Tibial nerve (tissue), 4 donors: ENCODE measurements at regions not wholly inside any gene's neighbourhood (a gene's known extent, or its start where the extent isn't known, plus 50 kb on each side); places are given as distances from the start of the nearest gene placed in this dataset.

Source experiments
- DNase-seq, 2 donors: peaks; one replicate each; pipeline ENCODE4 v3.0.0-alpha.2; 2019; ENCODE audit warnings: low spot score in 2 of 2
- H3K27ac ChIP-seq, 4 donors: fragments of 200-600 bp; sonication (generic) in 3 of 4; one replicate each; pipeline ENCODE4 v1.5.1; 2017 to 2019; ENCODE audit warnings: mild to moderate bottlenecking in 1 of 4
- H3K27me3 ChIP-seq, 2 donors: fragments of 200-600 bp; sonication (generic) in 1 of 2; one replicate each; pipeline versions ENCODE4 v1.5.1 to v1.6.0; 2017 to 2019
- H3K36me3 ChIP-seq, 3 donors: fragments of 200-600 bp; sonication (generic); one replicate each; pipeline ENCODE4 v1.5.1; 2018 to 2019
- H3K4me1 ChIP-seq, 4 donors: fragments of 200-600 bp; sonication (generic) in 3 of 4; one replicate each; pipeline ENCODE4 v1.5.1; 2017 to 2019
- H3K4me3 ChIP-seq, 4 donors: fragments of 200-600 bp; sonication (generic) in 3 of 4; one replicate each; pipeline ENCODE4 v1.5.1; 2017 to 2019; ENCODE audit warnings: mild to moderate bottlenecking in 1 of 4, moderate library complexity in 1 of 4
- H3K9me3 ChIP-seq, 4 donors: fragments of 200-600 bp; sonication (generic) in 3 of 4; one replicate each; pipeline ENCODE4 v1.5.1; 2017 to 2019
- CTCF ChIP-seq, 5 experiments: fragments of 200-600 bp in 3 of 5; fragments of 450-650 bp in 2 of 5; sonication (generic) in 3 of 5; IDR thresholded peaks; one replicate each; pipeline ENCODE4 v1.5.1; 2016 to 2019; ENCODE audit warnings: antibody characterized with exemption in 5 of 5, mild to moderate bottlenecking in 3 of 5, moderate library complexity in 2 of 5
- EP300 ChIP-seq, 2 donors: sonication (generic); formaldehyde crosslinking; IDR thresholded peaks; one replicate each; pipeline ENCODE4 v1.6.1; 2017; ENCODE audit warnings: antibody characterized with exemption in 2 of 2, mild to moderate bottlenecking in 1 of 2
- POLR2A ChIP-seq, 2 donors: fragments of 450-650 bp; IDR thresholded peaks; one replicate each; pipeline ENCODE4 v1.6.1; 2017; ENCODE audit warnings: antibody characterized with exemption in 2 of 2, mild to moderate bottlenecking in 2 of 2, moderate library complexity in 2 of 2
- WGBS, 2 donors: methylation state at CpG; one replicate each; pipeline ENCODE4 v1.1.5; 2018; 5-methylcytosine and 5-hydroxymethylcytosine counted together

- 58 to 71% methylated on average over 2 of the region's 2 CpGs for WGBS, 2 donors
- no peaks in the 10 kb centered on the region for H3K9me3 ChIP-seq
Measured at GRCh38 chr21:20258542-20258941, 739.7 kb upstream of the NCAM2 start.

GRCh38 chr21:20259031-20259867 lies 739.0 kb upstream of the NCAM2 start:
- Histone ChIP-seq H3K4me3 (no peak overlapping the region), H3K9me3 (no peaks in the 10 kb centered on the region), H3K27me3 (no peaks in the 10 kb centered on the region), H3K36me3 (no peaks in the 10 kb centered on the region), H3K4me1 (no peaks in the 10 kb centered on the region), H3K27ac (no peak overlapping the region)
- DNase-seq, result no peak
- TF ChIP-seq POLR2A (IDR thresholded peaks at IDR 0.05) (no peak), EP300 (IDR thresholded peaks at IDR 0.05) (no peak), CTCF (IDR thresholded peaks at IDR 0.05) (no peak)
- 46 to 54% methylated on average over 7 of the region's 7 CpGs for WGBS, 2 donors

More at GRCh38 chr21:20258542-20258941, 739.7 kb upstream of the NCAM2 start:
- Histone ChIP-seq H3K27me3 (no peaks in the 10 kb centered on the region), H3K27ac (no peak overlapping the region), H3K4me3 (no peak overlapping the region), H3K36me3 (no peaks in the 10 kb centered on the region), H3K4me1 (no peaks in the 10 kb centered on the region)
- TF ChIP-seq EP300 (IDR thresholded peaks at IDR 0.05), result no peak
- TF ChIP-seq CTCF (IDR thresholded peaks at IDR 0.05), result no peak
- no peak for TF ChIP-seq POLR2A (IDR thresholded peaks at IDR 0.05)
- DNase-seq, result no peak

- TF ChIP-seq CTCF (IDR thresholded peaks at IDR 0.05), result no peak
- TF ChIP-seq EP300 (IDR thresholded peaks at IDR 0.05), result no peak
- TF ChIP-seq POLR2A (IDR thresholded peaks at IDR 0.05), result no peak
- H3K9me3 ChIP-seq, result no peaks in the 10 kb centered on the region
- H3K27ac ChIP-seq, result no peak overlapping the region
- no peaks in the 10 kb centered on the region for H3K36me3 ChIP-seq
- 39 to 78% methylated on average over 1 of the region's 1 CpG for WGBS, 2 donors
- no peaks in the 10 kb centered on the region for H3K27me3 ChIP-seq
- no peak for DNase-seq
- H3K4me1 ChIP-seq, result no peaks in the 10 kb centered on the region
- no peak overlapping the region for H3K4me3 ChIP-seq
Measured at GRCh38 chr21:20260124-20260523, 738.1 kb upstream of the NCAM2 start.

GRCh38 chr21:20261364-20261763 lies 736.8 kb upstream of the NCAM2 start:
- no peak overlapping the region for H3K27ac ChIP-seq
- H3K36me3 ChIP-seq, result no peaks in the 10 kb centered on the region
- TF ChIP-seq EP300 (IDR thresholded peaks at IDR 0.05) (no peak), CTCF (IDR thresholded peaks at IDR 0.05) (no peak), POLR2A (IDR thresholded peaks at IDR 0.05) (no peak)
- no peaks in the 10 kb centered on the region for H3K4me1 ChIP-seq
- no peak for DNase-seq
- H3K9me3 ChIP-seq, result no peaks in the 10 kb centered on the region
- H3K4me3 ChIP-seq, result no peak overlapping the region
- H3K27me3 ChIP-seq, result no peaks in the 10 kb centered on the region
- WGBS, 2 donors, result 71% methylated on average over 5 of the region's 5 CpGs

GRCh38 chr21:20265707-20266440 lies 732.3 kb upstream of the NCAM2 start:
- 93 to 94% methylated on average over 5 of the region's 5 CpGs for WGBS, 2 donors
- H3K27ac ChIP-seq, result no peak overlapping the region
- H3K9me3 ChIP-seq, result no peaks in the 10 kb centered on the region
- H3K27me3 ChIP-seq, result no peaks in the 10 kb centered on the region
- H3K36me3 ChIP-seq, result no peaks in the 10 kb centered on the region
- no peak overlapping the region for H3K4me3 ChIP-seq
- TF ChIP-seq CTCF (IDR thresholded peaks at IDR 0.05), result no peak
- no peak for TF ChIP-seq POLR2A (IDR thresholded peaks at IDR 0.05)
- TF ChIP-seq EP300 (IDR thresholded peaks at IDR 0.05), result no peak
- DNase-seq, result no peak
- no peaks in the 10 kb centered on the region for H3K4me1 ChIP-seq
